Breast epithelium (tissue), 4 donors: ENCODE measurements at regions not wholly inside any gene's neighbourhood (a gene's known extent, or its start where the extent isn't known, plus 50 kb on each side); places are given as distances from the start of the nearest gene placed in this dataset.

Experiments used
- DNase-seq, 2 donors: peaks; one replicate each; pipeline ENCODE4 v3.0.0-alpha.2; 2019; ENCODE audit warnings: low spot score in 2 of 2
- H3K27ac ChIP-seq, 2 donors: fragments of 200-600 bp; sonication (generic) in 1 of 2; one replicate each; pipeline ENCODE4 v1.5.1; 2016 to 2019; ENCODE audit warnings: mild to moderate bottlenecking in 1 of 2
- H3K27me3 ChIP-seq, 2 donors: fragments of 200-600 bp; sonication (generic) in 1 of 2; one replicate each; pipeline versions ENCODE4 v1.5.1 to v1.6.0; 2017 to 2019; ENCODE audit warnings: control low read depth in 1 of 2, mild to moderate bottlenecking in 1 of 2
- H3K36me3 ChIP-seq: fragments of 200-600 bp; one replicate; pipeline ENCODE4 v1.5.1; 2019
- H3K4me1 ChIP-seq, 2 donors: fragments of 200-600 bp; sonication (generic); one replicate each; pipeline ENCODE4 v1.5.1; 2016 to 2019; ENCODE audit warnings: control low read depth in 1 of 2
- H3K4me3 ChIP-seq, 3 donors: fragments of 200-600 bp; sonication (generic); 1 replicate in 2 of 3; 2 replicates in 1 of 3; pipeline ENCODE4 v1.5.1; 2016 to 2019; ENCODE audit warnings: mild to moderate bottlenecking in 3 of 3, moderate library complexity in 2 of 3
- H3K9me3 ChIP-seq, 2 donors: fragments of 200-600 bp; sonication (generic) in 1 of 2; one replicate each; pipeline ENCODE4 v1.5.1; 2016 to 2019; ENCODE audit warnings: control low read depth in 1 of 2
- POLR2A ChIP-seq: fragments of 450-650 bp; IDR thresholded peaks from one replicate; pipeline ENCODE4 v1.6.1; 2016; ENCODE audit warnings: antibody characterized with exemption, mild to moderate bottlenecking, moderate library complexity
- POLR2AphosphoS5 ChIP-seq, 3 donors: sonication (generic); formaldehyde crosslinking; IDR thresholded peaks; one replicate each; pipeline ENCODE4 v1.6.1; 2017; ENCODE audit warnings: antibody characterized with exemption in 3 of 3
- intact Hi-C: fragments of 100-400 bp; cut with DNase I; formaldehyde crosslinking; loops from one replicate; pipeline ENCODE4 v1.15.1; 2023; ENCODE audit warnings: low total_unique reads
- TF ChIP-seq, protein P1 (sequence below), 3 donors: fragments of 450-650 bp; IDR thresholded peaks; one replicate each; pipeline ENCODE4 v1.5.1; 2016 to 2017; ENCODE audit warnings: antibody characterized with exemption in 3 of 3, mild to moderate bottlenecking in 3 of 3, moderate library complexity in 3 of 3

DNA sequence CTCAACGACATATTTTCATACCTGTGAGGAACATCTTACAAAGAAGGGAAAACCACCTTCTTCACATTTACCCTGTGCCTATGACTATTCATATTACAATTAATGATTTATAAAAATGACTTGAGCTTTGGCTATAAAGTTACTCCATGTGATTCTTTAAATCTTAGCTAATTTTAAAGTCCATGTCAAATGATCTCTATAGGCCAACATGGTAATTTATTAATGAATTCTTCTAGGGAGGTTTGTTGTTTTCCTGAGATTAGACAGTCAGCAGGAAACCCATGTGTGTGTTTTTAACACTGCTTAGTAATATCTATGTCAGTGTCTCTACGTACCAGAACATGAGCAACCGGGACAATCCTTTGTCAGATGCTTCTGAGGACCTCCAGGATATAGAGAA lies 307.3 kb downstream of the IPMK start:
- Histone ChIP-seq H3K36me3 (no peaks in the 10 kb centered on the region), H3K27me3 (no peaks in the 10 kb centered on the region), H3K4me3 (no peak overlapping the region), H3K9me3 (no peaks in the 10 kb centered on the region), H3K27ac (no peak overlapping the region), H3K4me1 (no peaks in the 10 kb centered on the region)
- DNase-seq = no peak
- intact Hi-C loops = no loop called here
- TF ChIP-seq, protein P1, sequence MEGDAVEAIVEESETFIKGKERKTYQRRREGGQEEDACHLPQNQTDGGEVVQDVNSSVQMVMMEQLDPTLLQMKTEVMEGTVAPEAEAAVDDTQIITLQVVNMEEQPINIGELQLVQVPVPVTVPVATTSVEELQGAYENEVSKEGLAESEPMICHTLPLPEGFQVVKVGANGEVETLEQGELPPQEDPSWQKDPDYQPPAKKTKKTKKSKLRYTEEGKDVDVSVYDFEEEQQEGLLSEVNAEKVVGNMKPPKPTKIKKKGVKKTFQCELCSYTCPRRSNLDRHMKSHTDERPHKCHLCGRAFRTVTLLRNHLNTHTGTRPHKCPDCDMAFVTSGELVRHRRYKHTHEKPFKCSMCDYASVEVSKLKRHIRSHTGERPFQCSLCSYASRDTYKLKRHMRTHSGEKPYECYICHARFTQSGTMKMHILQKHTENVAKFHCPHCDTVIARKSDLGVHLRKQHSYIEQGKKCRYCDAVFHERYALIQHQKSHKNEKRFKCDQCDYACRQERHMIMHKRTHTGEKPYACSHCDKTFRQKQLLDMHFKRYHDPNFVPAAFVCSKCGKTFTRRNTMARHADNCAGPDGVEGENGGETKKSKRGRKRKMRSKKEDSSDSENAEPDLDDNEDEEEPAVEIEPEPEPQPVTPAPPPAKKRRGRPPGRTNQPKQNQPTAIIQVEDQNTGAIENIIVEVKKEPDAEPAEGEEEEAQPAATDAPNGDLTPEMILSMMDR (IDR thresholded peaks at IDR 0.05) = no peak
- TF ChIP-seq POLR2A = no peak
- no peak for TF ChIP-seq POLR2AphosphoS5 (IDR thresholded peaks at IDR 0.05)

GRCh38 chr10:57959318-57960006 lies 308.2 kb downstream of the IPMK start:
- Histone ChIP-seq H3K27me3 (no peaks in the 10 kb centered on the region), H3K4me3 (no peak overlapping the region), H3K36me3 (no peaks in the 10 kb centered on the region), H3K9me3 (no peaks in the 10 kb centered on the region), H3K27ac (no peak overlapping the region), H3K4me1 (no peaks in the 10 kb centered on the region)
- TF ChIP-seq POLR2A (no peak), POLR2AphosphoS5 (IDR thresholded peaks at IDR 0.05) (no peak)
- TF ChIP-seq, protein P1 (IDR thresholded peaks at IDR 0.05) = no peak
- no peak for DNase-seq
- intact Hi-C loops = no loop called here

DNA sequence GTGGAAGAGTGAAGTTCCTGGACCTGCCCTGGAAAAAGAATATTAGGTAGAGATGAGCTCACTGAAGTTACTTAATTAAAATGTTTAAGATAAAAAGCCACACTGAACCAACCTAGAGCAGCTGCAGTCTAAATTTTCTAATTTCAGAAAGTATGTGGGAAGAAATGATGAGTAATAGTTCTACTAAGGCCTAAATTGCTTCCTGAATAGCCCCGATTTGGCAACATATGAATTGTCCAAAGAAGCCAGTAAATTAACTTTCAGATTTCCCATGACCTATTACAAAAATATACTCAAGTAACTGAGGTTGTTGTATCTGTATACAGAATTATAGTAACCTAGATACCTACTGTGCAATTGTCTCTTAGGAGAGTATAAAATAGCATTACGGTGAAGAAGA lies 312.6 kb downstream of the IPMK start:
- Histone ChIP-seq H3K4me1 (no peaks in the 10 kb centered on the region), H3K27ac (no peak overlapping the region), H3K36me3 (no peaks in the 10 kb centered on the region), H3K27me3 (no peaks in the 10 kb centered on the region), H3K4me3 (no peak overlapping the region), H3K9me3 (no peaks in the 10 kb centered on the region)
- intact Hi-C loops = no loop called here
- no peak for DNase-seq
- TF ChIP-seq POLR2AphosphoS5 (IDR thresholded peaks at IDR 0.05) (no peak), POLR2A (no peak)
- TF ChIP-seq, protein P1 (IDR thresholded peaks at IDR 0.05) = no peak

- Histone ChIP-seq H3K4me3 (no peak overlapping the region), H3K27ac (no peak overlapping the region), H3K4me1 (no peaks in the 10 kb centered on the region), H3K36me3 (no peaks in the 10 kb centered on the region), H3K9me3 (no peaks in the 10 kb centered on the region), H3K27me3 (no peaks in the 10 kb centered on the region)
- TF ChIP-seq POLR2AphosphoS5 (IDR thresholded peaks at IDR 0.05) (no peak), POLR2A (no peak)
- TF ChIP-seq, protein P1 (IDR thresholded peaks at IDR 0.05) = no peak
- intact Hi-C loops = no loop called here
- no peak for DNase-seq
Observed at GRCh38 chr10:57952741-57953140, 315.0 kb downstream of the IPMK start.

- H3K4me1 ChIP-seq = no peaks in the 10 kb centered on the region
- H3K27me3 ChIP-seq = no peaks in the 10 kb centered on the region
- H3K36me3 ChIP-seq = no peaks in the 10 kb centered on the region
- H3K27ac ChIP-seq = no peak overlapping the region
- H3K9me3 ChIP-seq = no peaks in the 10 kb centered on the region
- intact Hi-C loops = no loop called here
- no peak overlapping the region for H3K4me3 ChIP-seq
- TF ChIP-seq, protein P1 (IDR thresholded peaks at IDR 0.05) = no peak
- TF ChIP-seq POLR2AphosphoS5 (IDR thresholded peaks at IDR 0.05) (no peak), POLR2A (no peak)
- no peak for DNase-seq
Observed at GRCh38 chr10:57950442-57950974, 317.2 kb downstream of the IPMK start.
